Bone marrow (tissue), 2 donors: ENCODE measurements at regions not wholly inside any gene's neighbourhood (a gene's known extent, or its start where the extent isn't known, plus 50 kb on each side); places are given as distances from the start of the nearest gene placed in this dataset.

ENCODE experiments used
- DNase-seq, 2 donors: peaks; one replicate each; lab custom pipeline; 2025; lab: John Stamatoyannopoulos, UW

- no peak for DNase-seq
Measured at GRCh38 chr16:79931721-79932120, 331.2 kb upstream of the MAF start.

GRCh38 chr16:79929260-79929965, 328.9 kb upstream of the MAF start:
- DNase-seq: no peak

- DNase-seq: no peak
Measured at GRCh38 chr16:79928142-79928873, 327.8 kb upstream of the MAF start.

GRCh38 chr16:79926451-79927205, 326.1 kb upstream of the MAF start:
- DNase-seq: no peak

GRCh38 chr16:79923431-79923830, 322.9 kb upstream of the MAF start:
- no peak for DNase-seq

GRCh38 chr16:79920685-79921084, 320.1 kb upstream of the MAF start:
- DNase-seq: no peak

GRCh38 chr16:79918916-79919315, 318.4 kb upstream of the MAF start:
- no peak for DNase-seq

GRCh38 chr16:79915761-79916160, 315.2 kb upstream of the MAF start:
- no peak for DNase-seq

GRCh38 chr16:79914961-79915720, 314.6 kb upstream of the MAF start:
- DNase-seq: no peak

GRCh38 chr16:79912592-79913310, 312.2 kb upstream of the MAF start:
- no peak for DNase-seq

GRCh38 chr16:79911660-79912059, 311.1 kb upstream of the MAF start:
- DNase-seq: no peak

- DNase-seq: no peak
Measured at GRCh38 chr16:79909571-79909970, 309.0 kb upstream of the MAF start.

- no peak for DNase-seq
Measured at GRCh38 chr16:79903471-79903870, 302.9 kb upstream of the MAF start.

GRCh38 chr16:79902351-79902750, 301.8 kb upstream of the MAF start:
- DNase-seq: no peak

GRCh38 chr16:79901522-79901921, 301.0 kb upstream of the MAF start:
- DNase-seq: no peak

GRCh38 chr16:79899716-79900115, 299.2 kb upstream of the MAF start:
- no peak for DNase-seq

- no peak for DNase-seq
Measured at GRCh38 chr16:79899316-79899715, 298.8 kb upstream of the MAF start.

- no peak for DNase-seq
Measured at GRCh38 chr16:79898703-79899102, 298.2 kb upstream of the MAF start.

- no peak for DNase-seq
Measured at GRCh38 chr16:79897453-79898146, 297.1 kb upstream of the MAF start.

- DNase-seq: no peak
Measured at GRCh38 chr16:79897104-79897452, 296.5 kb upstream of the MAF start.

GRCh38 chr16:79895917-79896203, 295.3 kb upstream of the MAF start:
- no peak for DNase-seq
